Lung (tissue), 11 donors: ENCODE measurements at regions not wholly inside any gene's neighbourhood (a gene's known extent, or its start where the extent isn't known, plus 50 kb on each side); places are given as distances from the start of the nearest gene placed in this dataset.
A peak's percentile ranks its signal among the peaks of the same experiment; 100 is the strongest.
"Not testable (repeated sequence)": the region's sequence is repeated elsewhere in the genome, so short reads cannot be mapped to it uniquely, and the experiment has no call there.

Experiments used
- ATAC-seq: fragments of 200-7000 bp; cut with Tn5 transposase; one replicate; pipeline ENCODE4 v1.9.1; 2020; ENCODE audit warnings: moderate number of reproducible peaks; ENCODE audit not compliant: insufficient read depth, low FRiP score
- DNase-seq, 3 donors: peaks; one replicate each; pipeline ENCODE4 v3.0.0-alpha.2; 2013 to 2017
- H3K27ac ChIP-seq, 2 donors: one replicate each; pipeline ENCODE4 v1.5.1; 2013; ENCODE audit warnings: mild to moderate bottlenecking in 2 of 2, moderate library complexity in 2 of 2, control low read depth in 1 of 2, inconsistent platforms in 1 of 2, low read depth in 1 of 2, low read length in 1 of 2
- H3K27me3 ChIP-seq, 3 donors: one replicate each; pipeline ENCODE4 v1.5.1; 2013; ENCODE audit warnings: low read length in 2 of 3; ENCODE audit not compliant: control insufficient read depth in 3 of 3, insufficient read depth in 3 of 3
- H3K36me3 ChIP-seq, 4 donors: one replicate each; pipeline ENCODE4 v1.5.1; 2013; ENCODE audit warnings: low read length in 4 of 4, mild to moderate bottlenecking in 1 of 4, moderate library complexity in 1 of 4; ENCODE audit not compliant: control insufficient read depth in 4 of 4, insufficient read depth in 4 of 4
- H3K4me1 ChIP-seq, 5 donors: one replicate each; pipeline ENCODE4 v1.5.1; 2013; ENCODE audit warnings: low read length in 5 of 5, mild to moderate bottlenecking in 2 of 5, moderate library complexity in 1 of 5; ENCODE audit not compliant: control insufficient read depth in 5 of 5, insufficient read depth in 5 of 5
- H3K4me3 ChIP-seq: one replicate; pipeline ENCODE4 v1.5.1; 2013; ENCODE audit warnings: mild to moderate bottlenecking, control low read depth, moderate library complexity
- H3K9ac ChIP-seq, 2 donors: one replicate each; pipeline ENCODE4 v1.5.1; 2013; ENCODE audit warnings: low read length in 2 of 2, control low read depth in 1 of 2; ENCODE audit not compliant: insufficient read depth in 1 of 2
- H3K9me3 ChIP-seq, 4 donors: one replicate each; pipeline ENCODE4 v1.5.1; 2013; ENCODE audit warnings: low read length in 3 of 4, mild to moderate bottlenecking in 1 of 4, moderate library complexity in 1 of 4; ENCODE audit not compliant: control insufficient read depth in 4 of 4, insufficient read depth in 3 of 4
- CTCF ChIP-seq: IDR thresholded peaks from 2 replicates; pipeline ENCODE4 v1.5.1; 2012; ENCODE audit warnings: mild to moderate bottlenecking; ENCODE audit errors: control extremely low read depth, extremely low read depth
- WGBS, 2 donors: extraction: QIAGEN DNeasy Blood & Tissue Kit; methylation state at CpG; one replicate each; pipeline ENCODE4 v1.1.7; 2013; 5-methylcytosine and 5-hydroxymethylcytosine counted together
- donor health status: control.
- donor health status: control.
- donor health status: Bipolar disorder and iron deficiency.
- donor health status: healthy.
- donor health status: DM: yes; HTN: yes; CAD: no.

GRCh38 chr6:60763464-60764080, 1522.5 kb downstream of the KHDRBS2 start:
- 68 to 69% methylated on average over 3 to 4 of the region's 4 CpGs for WGBS, 2 donors
- H3K27ac ChIP-seq, ATAC-seq: not testable (repeated sequence)

GRCh38 chr6:60760928-60761327, 1525.1 kb downstream of the KHDRBS2 start:
- not testable (repeated sequence) for DNase-seq, ATAC-seq, H3K4me3 ChIP-seq, H3K27me3 ChIP-seq, H3K9ac ChIP-seq, H3K27ac ChIP-seq, H3K9me3 ChIP-seq, H3K36me3 ChIP-seq, H3K4me1 ChIP-seq
- 67 to 88% methylated on average over 1 of the region's 1 CpG for WGBS, 2 donors

More at GRCh38 chr6:60763464-60764080, 1522.5 kb downstream of the KHDRBS2 start:
- H3K9ac ChIP-seq, H3K27me3 ChIP-seq, H3K4me3 ChIP-seq, H3K9me3 ChIP-seq, H3K36me3 ChIP-seq, H3K4me1 ChIP-seq: not testable (repeated sequence)
- peak in 1 of 3 donors; percentile 4 for DNase-seq

GRCh38 chr6:60759149-60759825, 1526.7 kb downstream of the KHDRBS2 start:
- not testable (repeated sequence) for H3K27me3 ChIP-seq, H3K9ac ChIP-seq, H3K4me3 ChIP-seq, H3K27ac ChIP-seq, ATAC-seq, H3K9me3 ChIP-seq, H3K36me3 ChIP-seq, H3K4me1 ChIP-seq
- peak in 2 of 3 donors; percentile 13 to 45 for DNase-seq
- WGBS, 2 donors: 70 to 84% methylated on average over 2 of the region's 2 CpGs

GRCh38 chr6:60758725-60759124, 1527.3 kb downstream of the KHDRBS2 start:
- DNase-seq: peak; percentile 14 to 48 (median 15)
- not testable (repeated sequence) for H3K27me3 ChIP-seq, ATAC-seq, H3K4me1 ChIP-seq, H3K9me3 ChIP-seq, H3K27ac ChIP-seq, H3K4me3 ChIP-seq, H3K9ac ChIP-seq, H3K36me3 ChIP-seq
- WGBS, 2 donors: 68 to 75% methylated on average over 9 of the region's 9 CpGs

GRCh38 chr6:60754879-60755278, 1531.1 kb downstream of the KHDRBS2 start:
- Histone ChIP-seq H3K27ac (no peak overlapping the region), H3K9ac (no peak overlapping the region), H3K9me3 (peaks cover 0 to 4% (median under 1%) of the 10 kb centered on the region in 4 donors), H3K36me3 (no peaks in the 10 kb centered on the region), H3K27me3 (no peaks in the 10 kb centered on the region), H3K4me1 (no peaks in the 10 kb centered on the region), H3K4me3 (no peak overlapping the region)
- no peak for TF ChIP-seq CTCF
- DNase-seq: no peak
- ATAC-seq: no peak

- H3K4me3 ChIP-seq, H3K4me1 ChIP-seq, H3K27ac ChIP-seq, H3K9me3 ChIP-seq, H3K9ac ChIP-seq, DNase-seq, ATAC-seq, H3K27me3 ChIP-seq, H3K36me3 ChIP-seq: not testable (repeated sequence)
- 71 to 74% methylated on average over 7 of the region's 7 CpGs for WGBS, 2 donors
Measured at GRCh38 chr6:60750353-60751081, 1535.5 kb downstream of the KHDRBS2 start.

- H3K27me3 ChIP-seq, H3K9ac ChIP-seq, ATAC-seq, H3K36me3 ChIP-seq, H3K27ac ChIP-seq, H3K9me3 ChIP-seq, H3K4me3 ChIP-seq, H3K4me1 ChIP-seq, DNase-seq: not testable (repeated sequence)
- 54 to 56% methylated on average over 2 of the region's 2 CpGs for WGBS, 2 donors
Measured at GRCh38 chr6:60747765-60748556, 1538.1 kb downstream of the KHDRBS2 start.
